HuH-7.5 (cell line): ENCODE measurements at regions not wholly inside any gene's neighbourhood (a gene's known extent, or its start where the extent isn't known, plus 50 kb on each side); places are given as distances from the start of the nearest gene placed in this dataset.

ENCODE experiments used
- DNase-seq: peaks from one replicate; pipeline ENCODE4 v3.0.0; 2011; ENCODE audit warnings: low spot score

DNA sequence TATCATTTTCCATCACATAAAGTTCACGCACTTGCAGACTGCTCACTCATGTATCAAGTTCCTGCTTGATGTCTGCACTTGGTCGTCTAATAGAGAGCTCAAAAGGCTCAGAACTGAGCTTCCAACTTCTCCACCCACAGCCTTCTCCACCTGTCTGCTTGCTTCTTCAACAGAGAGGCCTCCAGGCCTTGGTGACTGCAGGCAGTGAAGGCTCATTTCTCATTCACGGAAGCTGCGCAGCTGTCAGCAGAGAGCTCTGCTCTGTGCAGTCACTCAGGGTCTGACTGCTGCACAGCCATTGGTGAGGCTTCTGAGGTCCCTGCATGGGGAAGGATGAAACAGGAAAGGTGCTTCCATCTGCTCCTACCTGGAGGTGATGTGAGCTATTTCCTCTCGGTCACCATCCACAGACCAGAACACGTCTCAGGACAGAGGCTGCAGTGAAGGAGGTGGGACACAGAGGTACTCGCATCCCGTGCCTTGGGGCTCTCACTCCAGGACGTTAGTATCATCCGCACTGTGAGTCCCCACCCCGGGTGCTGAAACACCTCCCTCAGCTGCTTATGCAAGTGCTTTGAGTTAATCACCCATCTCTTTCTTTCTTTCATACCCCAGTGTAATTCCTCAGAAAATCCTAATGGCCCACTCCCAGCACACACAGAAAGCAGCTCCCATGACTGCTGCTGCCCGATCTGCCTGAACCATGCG lies 126.2 kb downstream of the TMEM18 start:
- no peak for DNase-seq

DNA sequence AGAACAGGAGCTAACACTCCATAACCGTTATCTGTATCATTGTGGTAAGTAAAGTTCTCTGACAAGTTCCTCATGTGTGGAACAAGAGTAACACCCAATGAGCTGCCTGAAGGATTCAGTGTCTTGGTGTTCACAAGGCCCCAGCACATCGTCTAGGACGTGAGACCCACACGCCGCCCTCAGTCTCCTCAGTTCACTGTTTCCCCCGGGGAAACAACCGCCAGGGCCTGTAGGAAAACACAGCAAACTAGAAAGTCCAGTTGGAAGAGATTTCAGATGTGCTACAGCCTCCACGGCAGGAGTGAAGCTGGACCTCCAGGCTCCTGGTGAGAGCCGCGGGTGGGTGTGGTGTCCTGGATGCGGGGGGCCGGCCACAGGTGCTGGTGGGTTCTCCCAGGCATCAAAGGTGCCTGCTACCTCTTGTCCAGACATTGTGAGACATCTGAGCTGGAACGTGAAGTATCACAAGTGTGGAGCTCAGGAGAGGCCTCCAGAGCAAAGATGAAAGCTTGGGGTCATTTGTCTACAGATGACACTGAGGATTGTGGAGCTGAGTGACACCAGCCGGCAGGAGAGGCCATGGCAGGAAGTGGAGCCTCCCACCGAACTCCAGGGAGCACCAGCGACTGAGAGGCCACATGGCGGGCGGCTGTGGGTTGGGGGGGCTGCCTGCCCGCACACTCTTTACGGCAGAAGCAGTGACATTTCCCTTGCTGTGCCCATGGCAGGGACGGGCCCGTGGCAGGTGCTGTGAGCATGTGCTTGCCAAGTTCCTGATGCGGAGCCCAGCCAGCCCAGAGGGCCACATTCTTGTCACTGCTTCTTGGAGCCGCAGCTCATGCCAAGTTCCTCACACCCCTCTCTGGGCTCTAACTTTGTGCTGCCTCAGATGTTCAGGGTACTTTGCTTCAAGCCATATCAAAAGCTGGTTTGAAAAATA lies 131.2 kb downstream of the TMEM18 start:
- DNase-seq: no peak

DNA sequence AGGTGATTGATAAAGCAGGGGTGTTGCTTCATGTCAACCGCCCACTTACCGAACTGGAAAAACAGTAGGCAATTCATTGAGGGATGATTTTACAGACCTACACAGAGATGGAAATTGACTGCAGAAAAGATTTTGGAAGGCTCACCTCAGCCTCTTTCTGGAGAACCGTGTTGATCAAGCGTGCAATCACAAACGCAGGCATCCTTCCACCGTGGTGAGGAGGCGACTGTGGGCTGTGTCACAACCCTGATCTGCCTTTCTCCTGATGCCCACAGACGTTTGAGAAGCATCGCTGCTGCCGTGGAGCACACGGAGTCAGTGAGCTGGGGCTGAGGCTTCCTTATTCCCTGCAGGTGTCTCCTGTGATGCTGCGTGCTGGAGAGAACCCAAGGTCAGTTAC lies 132.0 kb downstream of the TMEM18 start:
- no peak for DNase-seq

DNA sequence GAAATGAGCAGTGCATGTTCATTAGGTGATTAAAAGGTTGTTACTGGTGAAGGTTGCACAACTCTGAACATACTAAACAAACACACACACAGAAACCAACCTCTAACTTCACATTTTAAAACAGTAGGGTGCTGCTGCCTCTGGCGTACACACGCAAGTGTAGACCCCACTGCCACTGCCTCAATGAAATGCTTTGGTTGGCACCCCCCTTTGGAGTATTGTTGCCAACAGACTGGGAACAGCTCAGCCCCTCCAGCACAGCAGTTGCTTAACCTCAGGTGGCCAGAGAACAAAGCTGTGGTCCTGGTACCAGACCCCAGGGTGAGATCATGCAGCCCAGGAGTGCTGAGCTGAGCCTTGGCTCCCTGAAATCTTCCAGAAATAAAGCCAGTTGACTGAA lies 138.6 kb downstream of the TMEM18 start:
- DNase-seq: no peak

DNA sequence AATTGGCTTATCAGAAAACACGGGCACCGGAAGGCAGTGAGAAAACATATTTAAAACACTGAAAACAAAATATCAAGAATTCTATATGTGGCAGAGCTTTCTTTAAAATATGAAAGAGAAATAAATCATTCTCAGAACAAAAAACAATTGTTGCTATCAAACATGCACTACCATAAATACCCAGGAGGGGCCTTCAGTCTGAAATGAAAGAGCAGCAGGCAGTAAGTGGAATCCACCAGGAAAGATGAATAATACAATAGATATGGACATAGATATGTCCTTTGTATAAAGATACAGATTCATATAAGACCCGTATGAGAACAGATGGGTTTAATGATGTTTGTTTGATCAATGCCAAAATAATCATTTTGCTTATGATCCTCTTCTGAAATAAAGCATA lies 142.0 kb downstream of the TMEM18 start:
- no peak for DNase-seq

DNA sequence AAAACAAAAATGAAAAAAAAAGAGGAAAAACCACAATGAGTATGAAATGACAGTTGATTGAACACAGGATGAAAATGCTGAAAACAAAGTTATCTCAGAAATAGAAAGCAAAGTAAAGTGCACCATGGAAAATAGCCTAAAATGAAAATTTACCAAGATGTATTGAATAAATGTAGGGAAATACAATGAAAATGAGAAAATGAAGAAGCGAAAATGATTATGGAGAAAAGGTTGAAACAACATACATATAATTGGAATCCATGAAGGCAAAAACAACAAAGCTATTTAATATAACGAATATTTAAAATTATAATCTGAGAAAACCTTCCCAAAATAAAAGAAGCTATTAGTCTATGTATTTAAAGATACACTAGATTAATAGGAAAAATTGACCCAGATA lies 147.4 kb downstream of the TMEM18 start:
- DNase-seq: no peak

DNA sequence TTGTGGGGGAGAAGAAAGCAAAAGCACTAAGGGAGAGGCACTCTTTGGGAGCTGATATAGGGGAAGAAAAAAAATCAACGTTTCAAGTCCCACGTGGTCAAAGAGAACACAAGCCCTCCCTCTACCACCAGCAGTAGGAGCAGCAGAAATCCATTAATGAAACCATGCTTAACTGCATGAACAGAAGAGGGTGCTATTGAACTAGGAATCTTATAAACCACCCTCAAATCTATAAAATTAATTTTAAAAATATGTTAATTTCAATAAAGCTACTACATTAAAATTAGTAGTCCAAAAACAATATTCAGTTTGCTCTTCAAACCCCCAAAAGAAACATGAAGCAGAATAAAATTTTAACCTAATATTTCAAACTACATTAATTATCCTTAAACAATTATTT lies 147.8 kb downstream of the TMEM18 start:
- no peak for DNase-seq

DNA sequence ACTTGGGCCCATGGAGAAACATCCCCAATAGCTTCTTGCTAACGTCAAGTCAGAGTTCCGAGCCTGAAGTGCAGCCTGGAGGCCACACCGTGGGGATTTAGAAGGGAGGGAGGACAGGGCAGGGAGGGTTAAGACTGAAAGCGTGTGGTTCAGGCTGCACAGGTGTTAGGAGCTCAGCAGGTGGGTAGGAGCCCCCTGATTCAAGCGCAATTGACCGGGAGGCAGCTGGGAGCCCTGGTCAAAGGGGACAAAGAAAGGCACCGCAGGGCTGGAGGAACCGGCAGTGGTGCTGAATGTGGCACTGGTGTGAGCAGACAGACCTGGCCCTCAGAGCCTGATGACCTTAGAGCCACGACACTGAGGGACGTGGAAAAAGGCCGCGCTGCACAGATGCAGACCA lies 149.6 kb downstream of the TMEM18 start:
- no peak for DNase-seq

DNA sequence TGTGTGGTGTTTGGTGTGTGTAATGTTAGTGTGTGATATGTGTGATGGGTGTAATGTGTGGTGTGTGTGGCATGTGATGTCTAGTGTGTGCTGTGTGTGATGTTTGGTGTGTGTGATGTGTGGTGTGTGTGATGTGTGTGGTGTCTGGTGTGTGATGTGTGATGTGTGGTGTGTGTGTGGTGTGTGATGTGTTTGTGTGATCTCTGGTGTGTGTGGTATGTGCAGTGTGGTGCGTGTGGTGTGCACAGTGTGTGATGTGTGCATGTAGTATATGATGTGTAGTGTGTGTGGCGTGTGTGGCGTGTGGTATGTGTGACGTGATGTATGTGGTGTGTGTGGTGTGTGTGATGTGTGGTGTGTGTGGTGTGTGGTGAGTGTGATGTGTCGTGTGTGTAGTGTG lies 150.3 kb downstream of the TMEM18 start:
- DNase-seq: no peak

DNA sequence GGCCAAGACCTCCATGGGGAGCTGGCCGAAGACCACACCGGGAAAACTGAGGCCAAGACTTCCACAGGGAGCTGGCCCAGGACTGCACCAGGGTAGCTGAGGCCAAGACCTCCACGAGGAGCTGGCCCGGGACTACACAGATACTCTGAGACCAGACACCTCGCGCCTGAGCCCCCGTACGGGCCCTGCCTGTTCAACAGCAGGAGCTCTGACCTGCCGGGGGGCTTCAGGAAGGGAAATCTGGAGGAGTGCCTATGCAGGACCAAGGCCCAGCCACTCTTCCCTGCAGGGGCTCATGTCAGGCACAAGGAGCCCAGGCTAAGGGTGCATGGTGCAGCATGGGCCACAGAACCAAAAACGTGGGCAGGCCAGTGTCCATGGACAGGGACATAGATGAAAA lies 151.6 kb downstream of the TMEM18 start:
- DNase-seq: no peak

DNA sequence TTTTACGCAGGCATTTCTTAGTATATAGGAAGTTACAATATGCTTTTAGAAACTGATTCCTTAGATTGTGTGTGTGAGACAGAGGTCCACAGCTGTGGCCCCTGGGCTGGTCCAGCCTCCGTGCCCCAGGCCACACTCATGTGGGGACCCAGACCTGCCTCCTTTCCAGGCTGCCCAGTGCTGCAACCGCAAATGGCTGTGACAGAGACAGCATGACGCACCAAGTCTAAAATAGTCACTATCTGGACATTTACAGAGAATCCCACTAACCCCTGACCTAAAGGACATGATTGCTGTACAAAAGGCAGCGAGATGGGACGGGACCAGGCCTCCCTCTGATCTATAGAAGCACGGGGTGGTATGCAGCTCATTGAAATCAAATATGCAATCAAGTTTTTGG lies 152.2 kb downstream of the TMEM18 start:
- no peak for DNase-seq

DNA sequence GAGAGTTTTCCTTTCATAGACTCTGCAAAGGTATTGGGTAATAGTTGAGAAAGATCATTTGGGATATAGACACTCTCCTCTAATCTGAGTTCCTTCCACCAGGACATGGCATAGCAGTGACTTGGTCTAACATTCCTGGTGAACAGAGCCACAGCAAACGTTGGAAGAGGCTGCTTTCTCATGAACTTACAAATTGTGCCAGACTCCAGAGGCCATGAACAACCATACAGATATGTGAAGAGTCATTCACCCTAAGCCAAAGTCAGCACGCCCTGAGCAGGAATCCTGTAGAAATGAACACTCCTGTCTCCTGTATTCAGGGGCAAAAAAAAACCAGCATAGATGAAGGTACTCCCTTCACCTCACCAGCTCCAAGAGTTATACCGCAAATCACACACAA lies 152.8 kb downstream of the TMEM18 start:
- DNase-seq: no peak

DNA sequence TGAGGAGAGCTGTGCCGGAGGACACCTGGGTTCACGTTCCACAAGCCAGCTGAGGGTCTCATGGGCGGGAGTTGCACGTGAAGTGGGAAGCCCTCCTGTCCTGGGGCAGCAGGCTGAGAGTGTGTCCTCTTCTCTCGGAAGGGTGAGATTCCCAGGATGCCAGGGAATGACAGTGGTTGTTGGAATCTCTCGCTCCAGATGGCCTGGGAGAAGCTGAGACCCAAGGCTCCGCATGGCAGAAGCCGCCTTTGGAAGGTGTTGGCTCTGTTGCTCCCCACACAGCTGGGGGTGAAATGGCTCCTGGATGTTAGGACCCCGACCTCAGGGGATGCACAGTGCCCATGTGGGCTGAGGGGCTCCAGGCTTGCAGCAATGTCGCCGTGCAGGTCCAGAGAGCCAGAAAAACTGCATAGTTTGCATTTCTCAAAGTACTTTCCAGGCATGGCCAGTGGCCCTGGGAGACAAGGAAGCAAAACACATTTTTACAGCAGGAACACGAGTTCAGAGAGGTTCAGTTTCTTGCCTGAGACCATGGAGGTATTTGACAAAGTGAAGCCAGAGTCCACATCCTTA lies 153.4 kb downstream of the TMEM18 start:
- no peak for DNase-seq

DNA sequence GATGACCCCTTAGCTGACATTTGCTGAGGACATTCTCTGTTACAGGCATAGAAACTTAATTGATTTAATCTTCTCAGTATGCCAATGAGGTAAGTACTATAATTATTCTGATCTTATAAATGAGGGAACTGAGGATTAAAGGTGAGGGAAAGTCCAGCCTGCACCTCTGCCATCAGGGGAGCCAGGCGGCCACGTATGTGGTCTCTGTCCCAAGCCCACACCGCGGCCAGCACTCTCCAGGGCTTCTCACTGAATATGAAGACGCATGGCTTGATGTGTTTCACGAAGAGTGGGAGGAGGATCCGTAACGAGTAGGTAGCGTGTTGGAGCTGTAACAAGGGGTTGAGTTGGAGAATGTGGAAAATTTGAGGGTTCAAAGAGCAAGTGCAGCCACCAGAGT lies 154.4 kb downstream of the TMEM18 start:
- no peak for DNase-seq

DNA sequence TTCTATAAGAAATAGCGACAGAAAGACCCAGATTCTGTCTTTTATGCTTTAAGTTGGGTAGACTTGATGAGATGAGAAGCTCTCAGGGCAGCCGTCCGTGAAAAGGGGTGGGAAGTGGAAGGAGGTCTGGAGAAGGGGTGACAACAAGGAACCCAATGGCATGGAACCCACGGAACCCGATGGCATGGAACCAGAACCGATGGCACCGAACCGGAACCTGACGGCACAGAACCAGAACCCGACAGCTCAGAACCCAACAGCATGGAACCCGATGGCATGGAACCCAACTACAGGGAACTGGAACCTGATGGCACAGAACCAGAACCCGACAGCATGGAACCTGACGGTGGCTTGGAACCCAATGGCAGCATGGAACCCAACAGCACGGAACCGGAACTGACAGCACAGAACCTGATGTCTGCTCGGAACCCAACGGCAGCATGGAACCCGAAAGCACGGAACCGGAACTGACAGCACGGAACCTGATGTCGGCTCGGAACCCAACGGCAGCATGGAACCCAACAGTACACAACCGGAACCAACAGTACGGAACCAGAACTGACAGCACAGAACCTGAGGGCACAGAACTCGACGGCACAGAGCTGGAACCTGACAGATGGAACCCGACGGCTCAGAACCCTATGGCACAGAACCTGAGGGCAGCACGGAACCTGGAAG lies 155.2 kb downstream of the TMEM18 start:
- no peak for DNase-seq

DNA sequence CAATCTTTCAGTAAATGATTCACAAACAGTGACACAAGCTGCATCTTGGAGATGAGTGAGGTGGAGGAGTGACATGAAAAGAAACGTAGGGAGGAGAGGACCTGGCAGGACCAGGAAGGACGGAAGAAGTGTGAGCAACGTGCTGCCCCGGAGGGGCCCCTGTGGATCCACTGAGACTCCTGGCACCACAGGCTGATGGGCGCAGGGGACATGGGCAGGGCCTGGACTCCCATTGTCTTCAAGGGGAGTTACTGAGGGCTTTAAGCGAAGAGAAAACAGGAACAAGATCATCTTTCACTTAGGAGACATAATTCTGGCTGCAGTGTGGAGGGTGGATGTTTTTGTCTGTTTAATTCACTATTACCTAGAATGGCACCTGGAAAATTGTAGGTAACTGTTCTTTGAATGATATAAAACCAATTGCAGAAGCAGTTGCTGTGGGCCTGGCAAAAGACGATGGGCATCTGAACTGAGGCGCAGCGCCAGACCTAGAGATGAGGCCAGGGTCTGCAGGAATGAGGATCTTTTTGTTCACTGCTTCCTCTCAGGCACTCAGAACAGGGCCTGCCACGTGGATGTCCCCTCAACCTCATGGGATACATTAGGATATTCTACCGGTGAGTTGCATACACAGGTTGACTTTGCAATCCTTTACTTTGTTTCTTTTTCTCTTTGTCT lies 156.4 kb downstream of the TMEM18 start:
- DNase-seq: no peak

DNA sequence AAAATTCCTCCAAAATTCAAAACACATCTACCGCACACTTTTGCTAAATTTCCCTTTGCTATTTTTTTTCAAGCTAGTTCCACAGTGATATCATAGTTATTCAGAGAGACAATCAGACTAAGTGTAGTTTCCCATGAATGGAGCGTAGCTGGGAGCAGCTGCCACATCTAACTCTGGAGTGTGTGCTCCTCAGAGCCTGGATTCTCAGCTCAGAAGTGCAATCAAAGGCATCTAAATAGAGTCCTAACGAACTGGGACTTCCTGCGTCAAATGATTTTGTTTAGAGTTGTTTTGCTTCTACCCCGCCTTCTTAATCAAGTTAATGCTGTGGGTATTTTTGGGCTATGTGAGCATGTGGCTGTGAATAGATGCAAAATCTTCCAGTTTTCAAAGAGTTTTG lies 160.3 kb downstream of the TMEM18 start:
- DNase-seq: no peak

DNA sequence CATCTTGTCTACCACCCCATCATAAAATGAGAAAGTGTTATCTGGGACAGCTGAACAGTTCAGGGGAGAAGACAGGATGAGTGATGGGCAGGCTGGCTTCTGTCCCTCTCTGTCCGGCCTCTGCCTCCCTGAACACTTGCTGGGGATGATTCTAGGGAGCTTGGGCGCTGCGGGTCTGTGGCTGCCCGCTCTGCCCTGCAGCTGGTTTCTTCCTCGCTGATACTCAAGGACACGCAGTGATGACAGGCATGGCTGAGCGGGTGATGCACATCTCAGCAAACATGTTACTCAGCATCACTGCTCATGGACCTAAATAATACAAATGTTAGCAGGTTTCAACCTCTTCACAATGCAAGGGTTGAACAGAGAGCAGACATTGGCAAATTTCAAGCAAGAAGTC lies 161.1 kb downstream of the TMEM18 start:
- DNase-seq: no peak

DNA sequence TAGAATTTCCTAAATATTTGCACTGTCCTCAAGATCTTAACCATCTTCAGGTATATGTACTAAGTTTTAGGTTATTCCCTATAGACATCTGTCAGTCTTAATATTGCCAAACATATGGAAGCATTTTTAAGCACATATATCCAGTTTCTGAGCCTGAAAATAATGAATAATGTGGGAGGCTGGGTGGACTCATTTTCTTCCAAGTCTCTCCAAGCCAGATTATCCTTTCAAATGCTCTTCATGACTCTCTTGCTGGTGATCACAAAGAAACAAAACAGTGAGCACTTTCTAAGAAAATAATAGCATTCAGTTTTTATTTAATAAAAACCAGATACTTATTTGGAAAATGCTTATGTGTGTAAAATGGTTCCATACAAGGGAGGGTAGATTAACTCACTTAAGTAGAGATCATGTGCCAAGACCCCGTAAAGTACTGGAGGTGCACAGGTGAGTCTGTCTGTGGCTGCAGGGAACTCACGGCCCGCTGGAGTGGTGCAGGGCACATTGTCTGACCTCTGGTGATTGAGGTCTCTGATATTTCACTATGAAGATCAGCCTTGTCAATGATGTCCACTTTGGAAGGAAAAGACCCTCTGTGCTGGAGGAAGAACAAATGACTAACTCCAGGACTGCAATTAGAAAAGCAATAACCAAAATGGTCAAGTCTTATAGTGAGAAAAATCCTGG lies 161.6 kb downstream of the TMEM18 start:
- DNase-seq: no peak

DNA sequence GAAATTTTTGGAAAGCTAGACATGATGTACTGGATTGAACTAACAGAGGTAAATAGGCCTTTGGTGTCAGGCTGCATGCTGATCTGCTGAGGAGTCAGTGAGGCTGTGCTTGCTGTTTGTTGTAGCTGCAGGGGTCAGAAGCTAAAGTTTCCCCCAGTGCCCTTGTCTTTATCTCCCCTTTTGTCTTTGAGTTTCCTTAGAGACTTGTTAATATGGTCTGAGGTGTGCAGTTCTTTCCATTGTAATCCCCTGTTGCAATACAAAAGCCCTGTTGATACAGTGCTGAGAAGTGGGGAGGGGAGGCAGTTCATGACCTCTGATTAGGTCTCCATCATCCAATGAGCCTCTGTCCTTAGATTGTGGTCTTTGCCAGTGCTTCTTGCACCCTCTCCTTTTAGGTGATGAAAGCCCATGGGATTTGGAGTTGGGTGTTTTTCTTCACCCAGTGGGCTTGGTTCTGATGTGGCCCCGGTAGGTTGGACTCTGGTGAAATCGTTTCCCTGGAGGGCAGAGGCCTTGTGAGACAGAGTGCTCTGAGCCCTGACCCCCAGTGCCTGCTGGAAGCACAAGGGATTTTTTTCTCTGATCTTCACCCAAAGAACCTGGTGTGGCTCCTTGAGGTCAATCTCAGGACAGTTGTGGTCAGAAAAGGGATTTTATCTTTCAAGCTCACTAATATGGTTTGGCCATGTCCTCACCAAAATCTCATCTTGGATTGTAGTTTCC lies 163.1 kb downstream of the TMEM18 start:
- DNase-seq: no peak

DNA sequence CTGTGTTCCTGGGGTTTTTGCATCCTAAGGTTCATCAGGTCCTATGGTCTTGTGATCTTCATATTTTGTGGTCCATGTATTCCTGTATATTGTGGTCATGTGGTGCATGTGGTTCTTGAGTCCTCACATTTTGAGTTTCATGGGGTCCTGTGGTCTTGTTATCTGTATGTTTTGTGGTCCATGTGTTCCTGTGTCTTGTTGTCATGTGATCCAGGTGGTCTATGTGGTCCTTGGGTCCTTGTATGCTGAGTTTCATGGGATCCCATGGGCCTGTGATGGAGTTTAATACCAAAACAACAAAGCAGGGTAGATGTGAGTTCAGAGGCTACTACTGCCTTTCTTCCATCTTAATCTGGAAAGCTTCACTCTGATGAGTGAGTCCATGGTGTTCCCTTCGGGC lies 166.4 kb downstream of the TMEM18 start:
- no peak for DNase-seq
